Naive B cell (primary cell): ENCODE measurements at regions not wholly inside any gene's neighbourhood (a gene's known extent, or its start where the extent isn't known, plus 50 kb on each side); places are given as distances from the start of the nearest gene placed in this dataset.
"Not testable (repeated sequence)": the region's sequence is repeated elsewhere in the genome, so short reads cannot be mapped to it uniquely, and the experiment has no call there.

ENCODE experiments used
- ATAC-seq, 2 donors: fragments of 150-1000 bp; cut with Tn5 transposase; 2 replicates each; pipeline ENCODE4 v1.10.0; 2021; ENCODE audit warnings: low read depth in 2 of 2, mild to moderate bottlenecking in 2 of 2, moderate library complexity in 2 of 2
- DNase-seq: peaks from one replicate; pipeline ENCODE4 v3.0.0; 2022
- H3K27ac Mint-ChIP-seq, 6 donors: one replicate each; pipeline ENCODE4 v1.8.0; 2020 to 2022; ENCODE audit warnings: mild to moderate bottlenecking in 6 of 6, mixed read lengths in 6 of 6, moderate library complexity in 5 of 6, inconsistent platforms in 2 of 6
- H3K27me3 Mint-ChIP-seq, 3 donors: one replicate each; pipeline ENCODE4 v1.8.0; 2021 to 2022; ENCODE audit warnings: mixed read lengths in 3 of 3, mild to moderate bottlenecking in 1 of 3
- H3K36me3 Mint-ChIP-seq, 2 donors: one replicate each; pipeline ENCODE4 v1.8.0; 2020 to 2022; ENCODE audit warnings: mixed read lengths in 2 of 2, inconsistent platforms in 1 of 2, mild to moderate bottlenecking in 1 of 2
- H3K4me1 Mint-ChIP-seq, 3 donors: one replicate each; pipeline ENCODE4 v1.8.0; 2020 to 2022; ENCODE audit warnings: mixed read lengths in 3 of 3, inconsistent platforms in 1 of 3, mild to moderate bottlenecking in 1 of 3, moderate library complexity in 1 of 3
- H3K4me3 Mint-ChIP-seq, 8 donors: one replicate each; pipeline ENCODE4 v1.8.0; 2020 to 2022; ENCODE audit warnings: mild to moderate bottlenecking in 8 of 8, mixed read lengths in 8 of 8, moderate library complexity in 8 of 8, inconsistent platforms in 2 of 8
- H3K9me3 Mint-ChIP-seq, 7 donors: one replicate each; pipeline ENCODE4 v1.8.0; 2020 to 2022; ENCODE audit warnings: mixed read lengths in 7 of 7, mild to moderate bottlenecking in 5 of 7, inconsistent platforms in 2 of 7, moderate library complexity in 1 of 7

DNA sequence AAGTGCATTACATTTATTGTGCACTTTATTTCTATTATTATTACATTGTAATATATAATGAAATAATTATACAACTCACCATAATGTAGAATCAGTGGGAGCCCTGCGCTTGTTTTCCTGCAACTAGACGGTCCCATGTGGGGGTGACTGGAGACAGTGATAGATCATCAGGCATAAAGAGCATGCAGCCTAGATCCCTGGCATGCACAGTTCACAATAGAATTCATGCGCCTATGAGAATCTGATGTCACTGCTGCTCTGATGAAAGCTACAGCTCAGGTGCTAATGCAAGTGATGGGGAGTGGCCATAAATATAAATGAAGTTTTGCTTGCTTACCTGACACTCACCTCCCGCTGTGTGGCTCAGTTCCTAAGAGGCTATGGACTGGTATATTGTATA, 278.4 kb upstream of the ADGRL3 start:
- H3K27me3 Mint-ChIP-seq, H3K4me1 Mint-ChIP-seq, H3K36me3 Mint-ChIP-seq: not testable (repeated sequence)

DNA sequence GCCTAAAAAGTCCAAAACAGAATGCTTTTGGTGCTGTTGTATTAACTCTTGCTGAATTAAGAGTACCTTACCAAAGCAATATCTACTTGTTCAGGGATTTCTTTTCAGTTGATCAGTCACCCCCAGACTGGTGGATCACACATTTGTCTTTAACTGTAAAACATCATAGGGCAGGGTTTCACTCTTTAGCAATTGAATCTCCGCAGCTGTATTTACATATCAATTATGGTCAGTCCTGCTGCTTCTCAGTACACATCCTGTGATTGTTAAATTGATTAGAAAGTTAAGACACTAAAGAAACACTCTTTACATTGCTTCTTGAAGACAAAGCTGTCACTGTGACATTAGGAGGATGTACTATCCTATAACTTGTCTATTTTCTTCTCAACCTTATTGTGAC, 277.1 kb upstream of the ADGRL3 start:
- Mint-ChIP-seq H3K4me1 (no peaks in the 10 kb centered on the region), H3K27me3 (no peaks in the 10 kb centered on the region), H3K4me3 (no peak overlapping the region), H3K36me3 (no peaks in the 10 kb centered on the region), H3K27ac (no peak overlapping the region), H3K9me3 (peaks cover 0 to 4% (median 0%) of the 10 kb centered on the region in 7 donors)
- no peak for ATAC-seq
- DNase-seq = no peak

More for the DNA sequence above, 278.4 kb upstream of the ADGRL3 start:
- H3K4me3 Mint-ChIP-seq, ATAC-seq, DNase-seq, H3K9me3 Mint-ChIP-seq, H3K27ac Mint-ChIP-seq: not testable (repeated sequence)

DNA sequence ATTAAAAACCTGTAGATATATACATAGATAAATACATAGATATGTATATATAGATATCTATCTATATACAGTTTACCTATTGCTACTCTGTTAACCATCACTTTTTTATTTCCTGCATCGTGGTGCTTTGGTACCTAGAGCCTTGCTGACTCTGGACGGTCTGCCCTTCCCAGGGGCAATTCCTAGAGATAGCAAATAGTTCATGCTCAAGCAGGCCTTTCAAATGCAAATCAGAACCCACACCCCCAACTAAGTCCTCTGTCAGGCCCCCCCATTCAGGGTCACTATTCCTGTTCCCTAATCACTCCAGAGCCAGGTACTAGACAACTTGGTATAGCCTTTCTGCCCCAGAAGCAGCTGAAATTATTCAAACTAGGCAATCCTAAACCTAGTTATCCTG, 273.5 kb upstream of the ADGRL3 start:
- DNase-seq (no peak), ATAC-seq (no peak)
- H3K4me1 Mint-ChIP-seq = no peaks in the 10 kb centered on the region
- no peak overlapping the region for H3K27ac Mint-ChIP-seq
- no peak overlapping the region for H3K4me3 Mint-ChIP-seq
- no peaks in the 10 kb centered on the region for H3K36me3 Mint-ChIP-seq
- peaks cover 0 to 4% (median 0%) of the 10 kb centered on the region in 7 donors for H3K9me3 Mint-ChIP-seq
- H3K27me3 Mint-ChIP-seq = no peaks in the 10 kb centered on the region

DNA sequence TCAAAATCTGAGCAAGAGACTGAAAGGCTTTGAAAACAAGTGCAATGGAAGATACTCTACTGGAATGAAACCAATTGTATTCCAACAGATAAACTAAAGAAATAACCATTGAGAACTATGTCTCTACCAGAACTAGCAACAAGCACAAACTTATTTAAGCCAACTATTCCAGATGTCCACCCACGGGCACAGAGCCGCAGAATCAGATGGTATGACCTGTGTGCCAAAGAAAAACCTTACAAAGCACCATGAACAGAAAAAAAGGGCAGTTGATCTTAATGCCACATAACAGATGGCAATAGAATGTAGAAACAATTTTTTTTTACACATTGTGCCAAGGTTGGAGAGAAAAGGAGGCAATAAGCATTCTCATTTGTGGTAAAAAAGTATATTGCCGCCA, 269.3 kb upstream of the ADGRL3 start:
- DNase-seq (no peak), ATAC-seq (no peak)
- Mint-ChIP-seq H3K4me3 (no peak overlapping the region), H3K36me3 (no peaks in the 10 kb centered on the region), H3K27ac (no peak overlapping the region), H3K9me3 (peaks cover 0 to 5% (median 2%) of the 10 kb centered on the region in 7 donors), H3K4me1 (no peaks in the 10 kb centered on the region), H3K27me3 (no peaks in the 10 kb centered on the region)

DNA sequence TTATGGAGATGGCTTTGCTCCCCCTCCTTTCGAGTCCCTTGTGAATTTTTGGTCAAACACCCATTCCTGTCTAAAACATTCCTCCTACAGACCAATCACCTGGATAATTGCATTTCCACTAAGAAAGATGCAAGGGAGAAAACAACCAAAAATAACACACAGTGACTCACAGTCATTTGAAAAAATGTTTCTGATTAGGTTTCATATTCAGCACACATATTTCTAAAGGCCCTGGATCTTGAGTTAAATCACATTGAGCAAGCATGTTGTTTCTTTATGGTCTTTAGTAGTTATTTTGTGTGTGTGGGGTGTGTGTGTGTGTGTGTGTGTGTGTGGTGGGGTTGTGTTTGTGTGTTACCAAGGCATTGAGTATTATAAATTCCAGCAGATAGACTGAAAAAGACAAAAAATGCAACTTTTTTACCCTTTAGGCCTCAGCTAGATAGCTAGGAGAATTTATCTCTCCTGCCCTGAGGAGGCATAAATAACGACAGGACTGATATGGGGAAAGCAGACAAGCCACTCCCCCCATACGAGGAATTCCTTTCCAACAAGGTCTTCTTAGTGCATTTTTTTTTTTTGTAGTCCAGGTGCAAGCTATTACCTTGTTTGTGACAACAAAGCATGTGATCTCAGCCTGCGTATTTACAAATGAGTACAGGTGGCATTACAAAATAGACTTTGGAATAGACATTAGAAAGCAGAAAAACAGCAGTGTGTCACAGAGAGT, 265.4 kb upstream of the ADGRL3 start:
- Mint-ChIP-seq H3K4me3 (no peak overlapping the region), H3K27me3 (no peaks in the 10 kb centered on the region), H3K36me3 (no peaks in the 10 kb centered on the region), H3K27ac (no peak overlapping the region), H3K4me1 (no peaks in the 10 kb centered on the region), H3K9me3 (peaks cover 0 to 5% (median 0%) of the 10 kb centered on the region in 7 donors)
- DNase-seq = no peak
- no peak for ATAC-seq

DNA sequence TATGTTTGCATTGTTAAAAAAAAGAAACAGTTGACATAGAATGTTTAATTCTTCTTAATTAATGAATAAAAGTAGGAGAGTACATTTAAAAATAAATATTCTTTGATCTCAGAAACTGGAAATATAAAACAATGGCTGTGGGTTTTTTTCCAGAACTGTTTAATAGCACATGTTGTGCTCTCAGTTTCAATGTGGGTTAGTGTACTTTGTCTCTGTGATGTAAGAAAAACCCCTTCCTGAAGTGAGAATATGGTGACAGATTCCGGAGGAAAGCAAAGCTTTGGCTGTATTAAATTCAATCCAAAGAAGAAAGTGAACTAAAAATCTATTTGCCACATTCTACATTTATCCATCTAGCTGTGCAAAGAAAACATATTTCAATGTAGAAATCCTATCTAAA, 261.9 kb upstream of the ADGRL3 start:
- DNase-seq (no peak), ATAC-seq (no peak)
- Mint-ChIP-seq H3K27me3 (no peaks in the 10 kb centered on the region), H3K4me3 (no peak overlapping the region), H3K9me3 (peaks cover 0 to 5% (median 0%) of the 10 kb centered on the region in 7 donors), H3K27ac (no peak overlapping the region), H3K36me3 (no peaks in the 10 kb centered on the region), H3K4me1 (no peaks in the 10 kb centered on the region)

DNA sequence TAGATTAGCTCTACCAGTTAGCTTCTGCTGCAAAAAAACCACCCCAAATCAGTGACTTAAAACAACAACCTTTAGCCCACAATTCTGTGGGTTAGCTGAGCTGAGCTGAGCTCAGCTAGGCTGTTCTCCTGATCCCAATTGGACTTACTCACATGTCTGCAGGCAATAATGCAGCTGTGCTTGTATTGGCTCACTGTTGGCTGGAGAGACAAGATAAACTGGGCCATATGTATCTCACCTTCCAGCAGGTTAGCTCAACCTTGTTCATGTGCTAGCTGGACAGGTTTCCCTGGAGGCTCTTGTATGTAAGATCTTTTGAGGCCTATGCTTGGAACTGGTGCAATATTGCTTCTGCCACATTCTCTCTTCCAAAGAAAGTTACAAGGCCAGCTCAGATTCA, 261.5 kb upstream of the ADGRL3 start:
- DNase-seq (no peak), ATAC-seq (no peak)
- no peaks in the 10 kb centered on the region for H3K27me3 Mint-ChIP-seq
- H3K4me3 Mint-ChIP-seq = no peak overlapping the region
- H3K9me3 Mint-ChIP-seq = peaks cover 0 to 5% (median 0%) of the 10 kb centered on the region in 7 donors
- H3K4me1 Mint-ChIP-seq = no peaks in the 10 kb centered on the region
- H3K27ac Mint-ChIP-seq = no peak overlapping the region
- H3K36me3 Mint-ChIP-seq = no peaks in the 10 kb centered on the region

DNA sequence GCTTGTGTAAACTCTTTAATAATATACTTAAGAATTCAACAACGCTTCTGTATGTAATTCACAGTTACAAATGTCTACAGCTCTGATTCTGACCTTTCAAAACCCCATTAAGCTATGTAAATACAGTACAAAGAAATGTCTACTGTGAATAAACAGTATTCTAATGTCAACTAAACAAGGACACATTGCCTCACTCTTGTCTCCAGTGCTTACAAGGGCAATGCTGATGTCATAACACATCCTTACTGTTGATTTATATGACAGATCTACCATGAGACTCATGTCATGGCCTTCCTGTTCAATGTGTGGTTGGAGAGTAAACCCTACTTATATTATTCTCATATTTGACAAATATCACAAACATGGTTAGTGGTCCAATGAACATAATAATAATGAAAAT, 256.1 kb upstream of the ADGRL3 start:
- ATAC-seq (no peak), DNase-seq (no peak)
- no peaks in the 10 kb centered on the region for H3K27me3 Mint-ChIP-seq
- no peak overlapping the region for H3K4me3 Mint-ChIP-seq
- H3K36me3 Mint-ChIP-seq = no peaks in the 10 kb centered on the region
- no peaks in the 10 kb centered on the region for H3K4me1 Mint-ChIP-seq
- H3K9me3 Mint-ChIP-seq = peaks cover 0 to 13% (median 7%) of the 10 kb centered on the region in 7 donors
- H3K27ac Mint-ChIP-seq = no peak overlapping the region

DNA sequence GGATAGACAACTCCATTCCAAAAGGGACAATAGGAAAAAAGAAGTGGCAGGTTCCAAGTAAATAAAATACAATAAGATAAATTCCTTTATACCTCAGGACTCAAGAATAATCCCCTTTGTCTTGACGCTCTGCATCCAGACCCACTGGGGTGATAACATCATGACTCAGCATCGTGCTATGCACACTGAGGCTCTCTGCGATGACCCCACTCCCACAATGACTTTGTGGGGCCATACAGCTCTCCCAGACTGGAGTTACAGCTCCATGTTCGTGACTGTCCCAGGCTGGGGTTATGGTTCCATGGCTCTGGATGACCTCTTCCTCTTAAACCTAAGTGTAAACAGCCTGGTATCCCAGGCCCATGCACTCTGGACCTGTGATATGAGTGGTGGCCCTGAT, 254.5 kb upstream of the ADGRL3 start:
- H3K36me3 Mint-ChIP-seq = no peaks in the 10 kb centered on the region
- no peaks in the 10 kb centered on the region for H3K27me3 Mint-ChIP-seq
- H3K4me1 Mint-ChIP-seq = no peaks in the 10 kb centered on the region
- peaks cover 0 to 13% (median 9%) of the 10 kb centered on the region in 7 donors for H3K9me3 Mint-ChIP-seq
- H3K4me3 Mint-ChIP-seq = no peak overlapping the region
- no peak overlapping the region for H3K27ac Mint-ChIP-seq
- DNase-seq (no peak), ATAC-seq (no peak)

DNA sequence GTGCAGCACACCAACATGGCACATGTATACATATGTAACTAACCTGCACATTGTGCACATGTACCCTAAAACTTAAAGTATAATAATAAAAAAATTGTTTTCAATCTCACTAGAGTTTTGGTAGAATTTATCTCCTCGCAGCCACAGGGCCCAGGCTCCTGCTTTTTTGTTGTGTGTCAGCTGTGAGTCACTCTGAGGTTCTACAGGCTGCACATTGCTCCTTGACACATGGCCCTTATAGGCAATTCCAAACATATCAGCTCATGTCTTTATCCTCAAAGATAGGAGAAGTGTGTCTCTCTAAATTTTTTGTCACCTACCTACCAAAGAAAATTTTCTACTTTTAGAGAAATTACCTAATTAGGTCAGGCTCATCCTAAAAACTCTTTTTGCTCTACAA, 252.1 kb upstream of the ADGRL3 start:
- peaks cover 0 to 13% (median 9%) of the 10 kb centered on the region in 7 donors for H3K9me3 Mint-ChIP-seq
- no peak overlapping the region for H3K4me3 Mint-ChIP-seq
- ATAC-seq = no peak

DNA sequence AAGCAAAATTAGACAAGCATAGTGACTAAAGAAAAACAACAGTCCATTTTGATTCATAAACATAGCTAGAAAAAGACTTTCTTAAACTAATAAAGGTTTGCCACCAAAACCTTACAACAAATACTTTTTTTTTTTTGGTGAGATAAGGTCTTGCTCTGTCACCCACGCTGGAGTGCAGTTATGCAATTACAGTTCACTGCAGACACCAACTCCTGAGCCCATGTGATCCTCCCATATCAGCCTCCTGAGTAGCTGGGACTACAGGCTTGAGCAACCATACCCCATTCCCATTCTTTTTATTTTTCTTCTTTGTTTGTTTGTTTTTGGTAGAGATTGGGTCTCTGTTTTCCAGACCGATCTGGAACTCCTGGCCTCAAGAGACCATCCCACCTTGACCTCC, 247.2 kb upstream of the ADGRL3 start:
- no peaks in the 10 kb centered on the region for H3K4me1 Mint-ChIP-seq
- peaks cover 0 to 17% (median 2%) of the 10 kb centered on the region in 7 donors for H3K9me3 Mint-ChIP-seq

More for the DNA sequence above, 252.1 kb upstream of the ADGRL3 start:
- DNase-seq = no peak
- Mint-ChIP-seq H3K27me3 (no peaks in the 10 kb centered on the region), H3K4me1 (no peaks in the 10 kb centered on the region), H3K36me3 (no peaks in the 10 kb centered on the region), H3K27ac (no peak overlapping the region)

DNA sequence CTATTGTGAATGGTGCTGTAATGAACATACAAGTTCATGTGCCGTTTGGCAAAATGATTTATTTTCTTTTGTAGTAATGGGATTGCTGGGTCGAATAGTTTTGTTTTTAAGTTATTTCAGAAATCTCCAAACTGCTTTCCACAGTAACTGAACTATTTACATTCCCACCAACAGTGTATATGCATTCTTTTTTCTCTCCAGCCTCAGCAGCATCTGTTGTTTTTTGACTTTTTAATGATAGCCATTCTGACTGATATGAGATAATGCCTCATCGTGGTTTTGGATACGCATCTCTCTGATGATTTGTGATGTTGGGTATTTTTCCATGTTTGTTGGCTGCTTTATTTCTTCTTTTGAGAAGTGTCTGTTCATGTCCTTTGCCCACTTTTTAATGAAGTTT, 246.3 kb upstream of the ADGRL3 start:
- DNase-seq (no peak), ATAC-seq (no peak)
- no peak overlapping the region for H3K27ac Mint-ChIP-seq
- no peak overlapping the region for H3K4me3 Mint-ChIP-seq
- peaks cover 0 to 17% (median 2%) of the 10 kb centered on the region in 7 donors for H3K9me3 Mint-ChIP-seq
- H3K36me3 Mint-ChIP-seq = no peaks in the 10 kb centered on the region
- no peaks in the 10 kb centered on the region for H3K4me1 Mint-ChIP-seq
- no peaks in the 10 kb centered on the region for H3K27me3 Mint-ChIP-seq

More for the DNA sequence above, 247.2 kb upstream of the ADGRL3 start:
- ATAC-seq = no peak
- Mint-ChIP-seq H3K36me3 (no peaks in the 10 kb centered on the region), H3K27me3 (no peaks in the 10 kb centered on the region), H3K4me3 (no peak overlapping the region), H3K27ac (no peak overlapping the region)
- DNase-seq = no peak

DNA sequence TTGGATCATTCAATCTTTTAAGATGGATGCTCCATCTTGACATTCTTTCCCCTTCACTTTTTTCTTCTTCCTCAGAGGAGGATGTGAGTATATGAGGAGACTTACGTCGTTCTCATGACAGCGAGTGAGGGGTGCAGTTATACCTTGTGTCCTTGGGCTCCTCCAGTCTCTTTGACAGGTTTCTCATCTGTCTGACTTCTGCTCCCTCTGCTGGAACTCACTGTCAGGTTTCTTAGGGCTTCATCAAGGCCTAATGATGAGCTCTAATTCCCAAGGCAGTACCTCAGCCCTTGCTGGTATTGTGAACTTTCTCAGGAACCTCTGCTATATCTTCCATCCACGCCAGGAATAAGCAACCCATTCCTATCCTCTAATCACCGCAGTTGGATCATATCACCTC, 237.8 kb upstream of the ADGRL3 start:
- Mint-ChIP-seq H3K9me3 (peaks cover 0 to 8% (median 0%) of the 10 kb centered on the region in 7 donors), H3K36me3 (no peaks in the 10 kb centered on the region), H3K4me1 (no peaks in the 10 kb centered on the region), H3K4me3 (no peak overlapping the region), H3K27ac (no peak overlapping the region), H3K27me3 (no peaks in the 10 kb centered on the region)
- DNase-seq (no peak), ATAC-seq (no peak)

DNA sequence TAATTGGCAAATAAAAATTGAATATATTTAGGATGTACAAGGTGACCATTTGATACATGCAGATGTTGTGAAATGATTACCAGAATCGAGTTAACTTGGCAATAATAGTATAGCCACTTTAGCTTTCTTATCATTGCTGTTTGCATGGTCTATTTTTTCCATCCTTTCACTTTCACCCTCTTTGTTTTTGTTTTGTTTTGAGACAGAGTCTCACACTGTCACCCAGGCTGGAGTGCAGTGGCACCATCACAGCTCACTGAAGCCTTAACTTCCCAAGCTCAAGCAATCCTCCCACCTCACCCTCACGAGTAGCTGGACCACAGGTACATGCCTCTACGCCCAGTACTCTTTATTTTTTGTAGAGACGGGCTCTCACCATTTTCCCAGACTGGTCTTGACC, 218.6 kb upstream of the ADGRL3 start:
- Mint-ChIP-seq H3K27ac (no peak overlapping the region), H3K4me3 (no peak overlapping the region), H3K4me1 (no peaks in the 10 kb centered on the region), H3K9me3 (peaks cover 5 to 9% (median 6%) of the 10 kb centered on the region in 7 donors), H3K27me3 (no peaks in the 10 kb centered on the region), H3K36me3 (no peaks in the 10 kb centered on the region)
- no peak for DNase-seq
- no peak for ATAC-seq

DNA sequence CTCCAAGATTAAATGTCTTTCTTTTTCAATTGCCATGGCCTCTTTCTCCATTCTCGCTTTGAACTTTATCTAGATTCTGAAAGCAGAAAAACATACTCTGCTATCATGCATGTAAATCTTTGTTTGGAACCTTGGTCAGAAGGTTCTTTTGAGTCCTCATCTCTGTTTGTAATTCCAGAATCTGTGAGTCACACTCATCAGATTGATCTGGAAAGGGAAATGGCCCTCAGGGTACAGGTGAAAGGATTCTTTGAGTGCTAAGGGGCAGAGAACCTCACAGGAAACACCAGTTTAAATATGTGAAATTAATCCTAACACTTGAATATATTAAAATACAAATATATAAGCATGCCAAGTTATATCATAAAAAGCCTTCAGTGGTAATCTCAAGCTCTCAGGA, 211.0 kb upstream of the ADGRL3 start:
- Mint-ChIP-seq H3K27ac (no peak overlapping the region), H3K4me1 (no peaks in the 10 kb centered on the region), H3K4me3 (no peak overlapping the region), H3K36me3 (no peaks in the 10 kb centered on the region), H3K9me3 (peaks cover 4 to 19% (median 10%) of the 10 kb centered on the region in 7 donors), H3K27me3 (no peaks in the 10 kb centered on the region)
- DNase-seq (no peak), ATAC-seq (no peak)
